NCI-H2107 treated with DMSO at 0.1 percent for 48 hours (cell line): ENCODE measurements at regions not wholly inside any gene's neighbourhood (a gene's known extent, or its start where the extent isn't known, plus 50 kb on each side); places are given as distances from the start of the nearest gene placed in this dataset.

Experiments
- DNase-seq: peaks from one replicate; lab custom pipeline; 2025; ENCODE audit not compliant: unreplicated experiment; lab: John Stamatoyannopoulos, UW

DNA sequence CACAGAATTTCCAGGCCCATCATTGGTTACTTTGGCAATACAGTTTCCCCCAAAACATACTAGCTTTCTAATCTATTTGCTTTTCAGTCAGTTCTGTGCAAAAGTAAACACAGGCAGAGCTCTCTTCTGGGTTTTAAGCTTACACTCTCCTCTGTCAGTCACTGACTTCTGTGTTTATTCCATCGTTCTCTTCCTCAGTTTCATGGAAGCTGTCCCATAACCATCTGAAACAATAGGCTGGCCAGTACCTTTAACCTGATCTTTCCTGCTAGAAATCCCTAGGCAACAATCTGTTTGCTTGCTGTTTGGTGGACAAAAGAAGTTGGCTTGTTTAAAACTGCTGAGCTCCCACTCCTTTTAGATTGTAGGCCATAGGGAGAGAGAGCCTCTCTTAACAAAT is 431.5 kb downstream of the HACE1 start:
- DNase-seq = no peak

GRCh38 chr6:104423691-104424090 is 436.0 kb downstream of the HACE1 start:
- no peak for DNase-seq

GRCh38 chr6:104421650-104422049 is 438.1 kb downstream of the HACE1 start:
- DNase-seq = no peak

- no peak for DNase-seq
Observed at GRCh38 chr6:104418839-104419238, 440.9 kb downstream of the HACE1 start.

- no peak for DNase-seq
Observed at GRCh38 chr6:104418125-104418524, 441.6 kb downstream of the HACE1 start.

DNA sequence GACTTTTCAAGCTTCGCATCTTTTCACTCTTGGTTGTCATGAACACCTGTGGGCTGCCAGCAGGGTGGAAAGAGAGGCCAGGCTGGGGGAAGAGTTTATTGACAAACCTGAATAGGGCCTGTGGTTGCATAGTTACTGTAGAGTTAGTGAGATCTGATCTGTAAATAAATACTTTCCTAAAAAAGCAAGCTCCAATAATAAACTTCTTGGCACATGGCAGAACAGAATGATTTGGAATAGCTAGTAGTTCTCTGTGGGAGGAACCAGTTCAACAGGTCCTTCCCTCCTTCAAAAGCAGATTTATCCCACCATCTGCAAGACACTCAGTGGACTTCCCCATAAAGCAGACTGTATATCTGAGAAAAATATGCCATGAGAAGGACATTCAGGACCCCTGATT is 445.0 kb downstream of the HACE1 start:
- no peak for DNase-seq

DNA sequence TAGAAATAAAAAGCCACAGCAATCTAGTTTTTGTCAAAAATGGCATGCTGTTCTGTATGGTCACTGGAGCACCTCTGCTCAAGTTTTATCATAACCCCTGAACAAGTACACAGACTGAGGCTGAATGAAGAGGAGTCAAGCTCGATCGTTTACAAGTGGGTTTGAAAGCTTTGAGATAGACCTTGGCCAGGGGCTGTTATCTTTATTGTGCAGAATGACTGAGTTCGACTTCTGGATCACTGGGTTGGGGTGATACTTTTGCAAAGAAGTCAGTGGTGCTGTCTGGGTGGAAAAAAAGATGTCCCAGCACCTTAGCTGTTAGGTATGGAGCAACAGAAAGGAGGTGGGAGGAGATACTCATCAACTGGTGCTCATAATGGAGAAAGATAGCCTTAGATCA is 446.0 kb downstream of the HACE1 start:
- no peak for DNase-seq

- DNase-seq = no peak
Observed at GRCh38 chr6:104411302-104411701, 448.4 kb downstream of the HACE1 start.

- no peak for DNase-seq
Observed at GRCh38 chr6:104409913-104410312, 449.8 kb downstream of the HACE1 start.

DNA sequence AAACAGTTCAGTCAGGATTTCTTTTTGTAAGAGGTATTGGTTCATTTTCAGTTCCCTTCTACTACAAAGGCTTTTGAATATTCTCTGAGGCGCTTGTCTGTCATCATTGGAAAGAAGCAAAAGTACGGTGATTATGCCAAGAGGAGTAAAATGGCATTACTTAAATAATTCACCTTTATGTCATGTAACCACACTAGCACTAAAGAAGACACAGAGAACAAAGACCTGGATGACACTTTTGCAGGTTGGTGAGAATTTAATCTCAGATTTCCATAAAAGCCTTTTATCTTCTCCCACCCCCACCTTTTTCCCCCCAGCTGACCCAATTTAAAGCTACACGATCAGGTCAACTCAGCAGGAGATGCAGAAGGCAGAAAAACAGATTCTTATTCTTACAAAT is 451.8 kb downstream of the HACE1 start:
- DNase-seq = no peak

- no peak for DNase-seq
Observed at GRCh38 chr6:104404377-104404776, 455.3 kb downstream of the HACE1 start.

- DNase-seq = no peak
Observed at GRCh38 chr6:104402572-104402971, 457.1 kb downstream of the HACE1 start.

DNA sequence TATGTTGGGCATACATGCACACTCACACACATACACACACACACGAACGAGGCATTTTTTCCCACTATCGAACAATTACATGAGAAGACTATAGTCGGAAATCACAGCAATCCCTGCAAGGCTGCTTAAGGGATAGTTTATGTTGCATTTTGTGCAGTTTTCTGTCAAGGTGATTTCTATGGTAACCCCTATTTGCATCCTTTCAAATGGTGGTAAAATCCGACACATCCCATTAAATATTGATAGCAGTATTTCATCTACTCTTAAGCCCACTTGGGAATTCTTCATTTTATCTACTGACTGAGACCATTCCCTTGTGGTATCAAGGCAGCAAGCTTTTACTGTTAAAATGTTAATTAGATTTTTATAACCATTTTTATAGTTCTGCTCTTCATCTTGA is 457.8 kb downstream of the HACE1 start:
- no peak for DNase-seq

DNA sequence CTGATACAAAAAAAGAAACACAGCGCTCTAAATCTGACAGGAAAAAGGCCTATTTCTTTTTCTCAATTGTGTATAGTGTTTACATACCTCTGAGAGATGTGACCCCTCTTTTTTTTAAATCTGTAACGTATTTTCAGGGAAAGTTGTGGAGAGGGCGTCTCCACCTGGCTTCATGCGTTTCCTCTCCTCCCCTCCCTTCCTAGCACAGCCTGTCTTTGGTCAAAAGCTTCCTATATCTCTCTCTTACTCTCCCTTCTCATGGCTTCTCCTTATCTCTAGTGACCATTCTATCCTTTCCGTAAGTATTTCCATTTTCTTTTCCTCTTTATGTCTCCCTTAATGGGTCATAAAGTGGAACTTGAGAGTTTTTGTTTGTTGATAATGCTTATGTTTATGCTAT is 458.9 kb downstream of the HACE1 start:
- DNase-seq = no peak

DNA sequence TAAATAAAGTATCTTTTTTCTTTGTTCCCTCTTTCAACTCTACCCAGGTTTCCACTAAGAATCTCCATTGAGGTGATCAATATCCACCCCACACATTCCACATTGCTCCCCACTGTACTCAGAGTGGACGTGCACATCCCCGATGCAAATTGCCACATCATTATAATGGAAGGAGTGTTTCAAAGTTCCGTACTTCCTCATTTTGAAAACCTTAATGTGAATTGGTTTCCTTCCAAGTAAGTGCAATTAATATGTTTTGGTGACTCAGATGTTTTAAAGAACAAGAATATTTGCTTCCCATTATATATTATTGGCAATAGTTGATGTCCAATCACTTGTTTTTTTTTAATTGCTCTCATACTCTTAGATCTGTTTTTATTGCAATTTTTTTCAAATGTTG is 463.6 kb downstream of the HACE1 start:
- DNase-seq = no peak

DNA sequence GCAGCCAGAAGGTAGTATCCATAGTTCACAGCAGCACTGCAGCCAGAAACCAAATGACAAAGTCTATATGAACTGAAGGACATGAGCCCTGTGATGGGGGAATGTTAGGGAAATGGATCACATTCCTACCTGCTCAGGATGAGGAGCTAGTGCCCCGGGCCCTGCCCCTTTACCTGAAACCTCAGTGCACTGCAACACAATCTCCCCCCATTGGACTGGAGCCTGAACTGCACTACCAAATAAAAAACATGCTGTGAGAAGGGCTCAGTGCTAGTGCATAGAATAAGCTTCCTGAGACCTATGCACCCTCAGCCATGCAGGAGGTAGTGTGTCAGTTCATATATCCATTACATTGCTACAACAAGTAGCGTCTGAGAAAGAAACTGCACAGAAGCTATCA is 477.8 kb downstream of the HACE1 start:
- no peak for DNase-seq

- DNase-seq = no peak
Observed at GRCh38 chr6:104365451-104366234, 494.1 kb downstream of the HACE1 start.

DNA sequence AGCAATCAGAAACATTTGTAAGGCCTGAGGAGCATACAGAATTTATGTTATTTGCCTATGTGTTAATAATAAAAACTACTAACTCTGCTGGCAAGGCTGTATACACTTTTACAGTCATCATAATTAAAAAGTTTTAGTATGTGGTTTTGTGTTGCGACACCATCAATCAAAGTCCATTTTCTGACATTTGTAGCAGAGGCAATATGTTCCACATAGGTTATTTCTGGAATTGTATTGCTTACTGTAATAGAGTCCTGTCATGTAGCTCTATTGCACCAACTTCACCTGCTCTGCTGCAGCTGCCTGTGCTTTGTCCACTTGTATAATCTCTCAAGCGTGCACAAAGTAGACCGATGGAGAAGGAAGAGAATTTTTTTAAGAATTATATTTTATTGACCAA is 501.8 kb downstream of the HACE1 start:
- DNase-seq = peak; percentile 25

- DNase-seq = no peak
Observed at GRCh38 chr6:104356197-104356596, 503.5 kb downstream of the HACE1 start.

GRCh38 chr6:104349191-104349590 is 510.5 kb downstream of the HACE1 start:
- no peak for DNase-seq

DNA sequence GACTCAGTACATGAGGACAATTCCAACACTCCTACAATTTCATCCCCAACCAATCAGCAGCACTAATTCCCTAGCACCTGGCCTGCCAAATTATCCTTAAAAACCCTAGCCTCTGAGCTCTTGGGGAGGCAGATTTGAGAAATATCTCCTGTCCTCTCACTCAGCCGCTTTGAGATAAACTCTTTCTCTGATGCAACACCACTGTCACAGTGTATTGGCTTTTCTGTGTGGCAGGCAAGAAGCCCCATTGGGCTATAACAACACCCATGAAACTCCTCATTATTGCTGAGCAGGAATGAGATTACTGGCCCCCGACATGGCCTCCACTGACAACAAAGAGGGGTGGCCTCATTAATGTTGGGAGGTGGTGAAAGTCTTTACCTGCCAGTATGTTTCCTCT is 515.5 kb downstream of the HACE1 start:
- no peak for DNase-seq

DNA sequence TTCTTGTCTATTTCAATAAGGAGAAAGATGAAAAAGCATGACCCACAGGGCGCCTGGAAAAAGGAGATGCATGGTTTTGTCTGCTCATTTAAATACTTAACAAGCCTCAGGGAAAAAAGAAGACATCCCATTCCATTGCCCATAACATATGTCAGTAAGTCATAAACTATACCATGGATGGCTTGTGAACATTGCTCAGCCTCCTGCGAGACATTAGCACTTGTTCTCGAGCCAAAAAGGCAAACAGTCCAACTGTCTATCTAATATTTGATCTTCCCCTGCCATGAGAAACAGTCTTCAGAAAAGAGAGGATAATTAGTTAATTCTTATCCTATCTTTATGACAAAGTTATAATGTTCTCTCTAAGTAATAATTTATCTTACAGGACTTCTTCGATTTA is 527.4 kb downstream of the HACE1 start:
- no peak for DNase-seq
